OCI-LY3 (cell line): ENCODE measurements at regions not wholly inside any gene's neighbourhood (a gene's known extent, or its start where the extent isn't known, plus 50 kb on each side); places are given as distances from the start of the nearest gene placed in this dataset.

Experiments used
- H2AFZ ChIP-seq: fragments of 200-600, 300-600 bp; shearing (Covaris generic); 2 replicates; pipeline ENCODE4 v1.6.0; 2014; ENCODE audit warnings: antibody characterized with exemption, low read depth, low read length
- H3K27ac ChIP-seq: fragments of 200-600, 300-600 bp; sonication (generic); 2 replicates; pipeline ENCODE4 v1.5.1; 2014; ENCODE audit warnings: mild to moderate bottlenecking, low read length, moderate library complexity, mixed read lengths
- H3K27me3 ChIP-seq: fragments of 200-600, 300-600 bp; sonication (generic); 2 replicates; pipeline ENCODE4 v1.6.1; 2014; ENCODE audit warnings: low read depth, low read length, mixed read lengths
- H3K36me3 ChIP-seq: fragments of 200-600, 300-600 bp; sonication (generic); replicated peaks from 2 replicates; pipeline ENCODE3; 2014; ENCODE audit warnings: low read depth, low read length, mixed read lengths
- H3K4me1 ChIP-seq: fragments of 300-600, 200-600 bp; sonication (generic); 2 replicates; pipeline ENCODE4 v1.6.1; 2014; ENCODE audit warnings: low read length, mixed read lengths
- H3K4me2 ChIP-seq: fragments of 200-600, 300-600 bp; sonication (generic); 2 replicates; pipeline ENCODE4 v1.6.1; 2014; ENCODE audit warnings: low read length, mixed read lengths
- H3K4me3 ChIP-seq: fragments of 300-600, 200-600 bp; sonication (generic); 2 replicates; pipeline ENCODE4 v1.5.1; 2014; ENCODE audit warnings: antibody characterized with exemption, mild to moderate bottlenecking, low read length, moderate library complexity
- H3K79me2 ChIP-seq: fragments of 300-600, 200-600 bp; shearing (Covaris generic); 2 replicates; pipeline ENCODE4 v1.6.1; 2014; ENCODE audit warnings: mild to moderate bottlenecking, low read length, mixed read lengths
- H3K9ac ChIP-seq: fragments of 300-600, 200-600 bp; shearing (Covaris generic); 2 replicates; pipeline ENCODE4 v1.6.0; 2014; ENCODE audit warnings: mild to moderate bottlenecking, low read length, moderate library complexity
- H3K9me3 ChIP-seq: fragments of 200-600, 300-600 bp; shearing (Covaris generic); 2 replicates; pipeline ENCODE4 v1.6.1; 2014; ENCODE audit warnings: low read length, mixed read lengths; ENCODE audit not compliant: insufficient read depth
- H4K20me1 ChIP-seq: fragments of 200-600, 300-600 bp; sonication (generic); 2 replicates; pipeline ENCODE4 v1.6.1; 2016; ENCODE audit warnings: low read length, mixed read lengths; ENCODE audit not compliant: insufficient read depth
- CTCF ChIP-seq: fragments of 200-600, 300-600 bp; sonication (generic); IDR thresholded peaks from 2 replicates; pipeline ENCODE4 v1.5.1; 2014; ENCODE audit warnings: antibody characterized with exemption, low read length, low read depth
- EZH2phosphoT487 ChIP-seq: fragments of 200-600 bp; shearing (Covaris generic); IDR thresholded peaks from 2 replicates; pipeline ENCODE4 v1.6.1; 2018; ENCODE audit warnings: antibody characterized with exemption, mixed run types, low read depth

- Histone ChIP-seq H3K9ac (no peak overlapping the region), H3K4me2 (no peak overlapping the region), H3K79me2 (no peaks in the 10 kb centered on the region), H3K4me1 (no peaks in the 10 kb centered on the region), H4K20me1 (no peaks in the 10 kb centered on the region), H3K27ac (no peak overlapping the region), H3K27me3 (peaks cover 7% of the 10 kb centered on the region; the same call in 1 of the 2 replicates), H3K9me3 (no peaks in the 10 kb centered on the region), H3K36me3 (no peaks in the 10 kb centered on the region), H3K4me3 (no peak overlapping the region), H2AFZ (no peak overlapping the region)
- peak; percentile 60 for TF ChIP-seq CTCF
- no peak for TF ChIP-seq EZH2phosphoT487
These were observed 71.2 kb upstream of the SOX14 start for GRCh38 chr3:137692803-137693431.

- no peaks in the 10 kb centered on the region for H4K20me1 ChIP-seq
- no peaks in the 10 kb centered on the region for H3K36me3 ChIP-seq
- no peak overlapping the region for H3K4me2 ChIP-seq
- no peaks in the 10 kb centered on the region for H3K79me2 ChIP-seq
- H3K9me3 ChIP-seq, result no peaks in the 10 kb centered on the region
- H3K4me1 ChIP-seq, result no peaks in the 10 kb centered on the region
- TF ChIP-seq CTCF (no peak), EZH2phosphoT487 (no peak)
- H3K9ac ChIP-seq, result no peak overlapping the region
- H2AFZ ChIP-seq, result no peak overlapping the region
- peaks cover 10% of the 10 kb centered on the region; the same call in 1 of the 2 replicates for H3K27me3 ChIP-seq
- no peak overlapping the region for H3K4me3 ChIP-seq
- H3K27ac ChIP-seq, result no peak overlapping the region
These were observed 70.3 kb upstream of the SOX14 start for GRCh38 chr3:137693791-137694190.

- no peaks in the 10 kb centered on the region for H3K36me3 ChIP-seq
- H3K9ac ChIP-seq, result no peak overlapping the region
- H3K4me3 ChIP-seq, result no peak overlapping the region
- no peak overlapping the region for H3K27ac ChIP-seq
- H3K27me3 ChIP-seq, result peaks cover 10% of the 10 kb centered on the region; the same call in 1 of the 2 replicates
- TF ChIP-seq EZH2phosphoT487 (no peak), CTCF (no peak)
- H4K20me1 ChIP-seq, result no peaks in the 10 kb centered on the region
- H2AFZ ChIP-seq, result no peak overlapping the region
- no peaks in the 10 kb centered on the region for H3K79me2 ChIP-seq
- H3K4me1 ChIP-seq, result no peaks in the 10 kb centered on the region
- no peak overlapping the region for H3K4me2 ChIP-seq
- H3K9me3 ChIP-seq, result no peaks in the 10 kb centered on the region
These were observed 69.3 kb upstream of the SOX14 start for GRCh38 chr3:137694836-137695235.

- no peaks in the 10 kb centered on the region for H4K20me1 ChIP-seq
- peaks cover 10% of the 10 kb centered on the region; the same call in 1 of the 2 replicates for H3K27me3 ChIP-seq
- TF ChIP-seq EZH2phosphoT487 (no peak), CTCF (no peak)
- no peak overlapping the region for H2AFZ ChIP-seq
- no peaks in the 10 kb centered on the region for H3K79me2 ChIP-seq
- H3K4me2 ChIP-seq, result no peak overlapping the region
- no peak overlapping the region for H3K4me3 ChIP-seq
- no peak overlapping the region for H3K27ac ChIP-seq
- H3K9me3 ChIP-seq, result no peaks in the 10 kb centered on the region
- no peaks in the 10 kb centered on the region for H3K36me3 ChIP-seq
- H3K4me1 ChIP-seq, result no peaks in the 10 kb centered on the region
- H3K9ac ChIP-seq, result no peak overlapping the region
These were observed 68.8 kb upstream of the SOX14 start for GRCh38 chr3:137695351-137695750.
